ENCODE measurements at regions not wholly inside any gene's neighbourhood (a gene's known extent, or its start where the extent isn't known, plus 50 kb on each side); places are given as distances from the start of the nearest gene placed in this dataset.

DNA sequence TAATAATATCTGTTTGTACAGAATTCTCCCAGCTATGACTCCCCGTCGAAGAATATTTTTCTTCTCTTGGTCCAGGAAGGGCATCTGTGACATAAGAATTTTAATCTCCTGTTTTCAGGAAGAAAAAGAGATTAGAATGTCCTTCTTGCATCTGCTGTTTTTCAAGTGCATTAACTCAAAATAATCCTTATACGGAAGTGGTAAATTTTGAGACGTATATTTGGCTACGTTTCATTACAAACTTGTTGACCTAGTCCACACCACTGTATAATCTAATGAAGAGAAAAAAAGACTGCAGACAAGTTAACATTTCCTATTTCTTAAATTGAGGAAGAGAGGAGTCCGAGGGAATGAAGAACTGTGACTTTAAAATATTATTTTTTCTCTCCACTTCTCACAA lies 959.9 kb downstream of the DIAPH3 start:
- no peak for FAIRE-seq
- DNase-seq (ENCODE audit: insufficient read length, low spot score), result no peak
- TF ChIP-seq, protein P1, sequence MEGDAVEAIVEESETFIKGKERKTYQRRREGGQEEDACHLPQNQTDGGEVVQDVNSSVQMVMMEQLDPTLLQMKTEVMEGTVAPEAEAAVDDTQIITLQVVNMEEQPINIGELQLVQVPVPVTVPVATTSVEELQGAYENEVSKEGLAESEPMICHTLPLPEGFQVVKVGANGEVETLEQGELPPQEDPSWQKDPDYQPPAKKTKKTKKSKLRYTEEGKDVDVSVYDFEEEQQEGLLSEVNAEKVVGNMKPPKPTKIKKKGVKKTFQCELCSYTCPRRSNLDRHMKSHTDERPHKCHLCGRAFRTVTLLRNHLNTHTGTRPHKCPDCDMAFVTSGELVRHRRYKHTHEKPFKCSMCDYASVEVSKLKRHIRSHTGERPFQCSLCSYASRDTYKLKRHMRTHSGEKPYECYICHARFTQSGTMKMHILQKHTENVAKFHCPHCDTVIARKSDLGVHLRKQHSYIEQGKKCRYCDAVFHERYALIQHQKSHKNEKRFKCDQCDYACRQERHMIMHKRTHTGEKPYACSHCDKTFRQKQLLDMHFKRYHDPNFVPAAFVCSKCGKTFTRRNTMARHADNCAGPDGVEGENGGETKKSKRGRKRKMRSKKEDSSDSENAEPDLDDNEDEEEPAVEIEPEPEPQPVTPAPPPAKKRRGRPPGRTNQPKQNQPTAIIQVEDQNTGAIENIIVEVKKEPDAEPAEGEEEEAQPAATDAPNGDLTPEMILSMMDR (IDR thresholded peaks at IDR 0.05; ENCODE audit: insufficient read depth, missing control alignments), result no peak

DNA sequence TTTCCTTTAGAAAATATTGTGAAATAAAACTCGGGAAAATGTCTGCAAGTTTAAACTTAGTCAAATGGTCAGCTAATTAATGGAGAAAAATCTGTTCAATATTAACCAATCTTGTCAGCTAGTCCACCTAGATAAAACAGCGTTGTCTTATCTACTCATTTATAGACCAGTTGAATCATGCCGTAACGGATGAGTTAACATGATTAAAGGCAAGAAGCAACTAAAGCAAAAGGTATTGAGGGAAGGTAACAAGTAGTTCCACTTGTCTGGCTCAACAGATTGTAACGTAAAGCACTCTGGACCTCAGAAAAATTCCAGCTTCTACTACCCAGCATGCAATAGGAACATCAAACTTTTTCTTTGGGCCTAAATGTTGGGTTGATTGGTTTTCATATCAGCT lies 958.2 kb downstream of the DIAPH3 start:
- TF ChIP-seq, protein P1 (IDR thresholded peaks at IDR 0.05; ENCODE audit: insufficient read depth, missing control alignments), result no peak
- DNase-seq (ENCODE audit: insufficient read length, low spot score) (no peak), FAIRE-seq (no peak)

DNA sequence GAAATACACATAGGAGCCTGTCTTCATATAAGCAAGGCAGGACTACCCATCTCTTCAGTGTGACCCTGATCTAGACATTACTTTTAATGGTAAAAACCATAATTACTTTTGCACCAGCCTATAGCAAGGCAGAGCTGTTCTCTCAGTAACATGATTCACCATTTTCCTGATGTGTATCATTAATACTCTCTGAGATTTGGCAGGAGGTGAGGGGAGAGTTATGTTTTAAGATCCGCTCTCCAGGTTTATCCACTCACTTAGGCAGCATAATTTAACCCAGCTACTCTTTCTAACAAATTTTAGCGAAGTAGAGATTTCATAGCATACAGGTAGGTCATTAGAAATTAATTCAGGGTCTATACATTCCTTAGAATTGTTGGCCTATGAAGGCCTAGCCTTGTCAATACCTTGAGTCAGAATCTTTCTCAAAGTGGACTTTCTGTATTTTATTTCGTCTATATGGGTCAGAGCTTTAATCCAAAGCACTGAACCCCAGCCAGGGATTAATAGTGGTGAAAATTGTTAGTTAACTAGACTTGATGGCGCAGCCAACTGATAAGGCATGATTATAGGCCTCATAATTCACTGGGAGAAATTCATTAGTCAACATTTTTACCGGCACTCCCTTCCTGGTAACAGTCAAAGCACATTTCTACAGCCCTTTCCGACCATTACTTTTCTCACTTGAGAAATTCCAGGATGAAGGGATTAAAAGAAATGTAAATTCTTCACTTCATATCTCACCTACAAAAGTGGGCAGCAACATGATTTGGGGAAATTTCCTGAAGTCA lies 955.1 kb downstream of the DIAPH3 start:
- FAIRE-seq (no peak), DNase-seq (ENCODE audit: insufficient read length, low spot score) (no peak)

DNA sequence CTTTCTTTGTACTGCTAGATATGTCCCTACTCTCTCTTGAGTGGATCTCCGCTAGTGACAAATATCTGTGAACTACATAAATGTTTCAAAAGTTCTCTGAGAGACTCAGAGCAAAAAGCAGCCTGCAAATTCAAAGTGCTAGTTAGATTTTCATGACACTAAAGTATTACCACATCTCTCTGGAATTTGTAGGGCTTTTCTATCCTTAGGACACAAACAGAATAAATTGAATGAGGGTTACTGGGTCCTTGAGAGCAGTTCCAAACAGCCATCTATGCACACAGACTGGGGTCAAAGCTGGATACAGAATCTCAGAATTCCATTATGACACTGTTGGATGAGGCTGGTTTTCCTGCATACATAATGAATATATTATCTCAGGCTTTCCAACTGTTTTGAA lies 953.2 kb downstream of the DIAPH3 start:
- TF ChIP-seq, protein P1 (IDR thresholded peaks at IDR 0.05; ENCODE audit: insufficient read depth, missing control alignments), result no peak
- DNase-seq (ENCODE audit: insufficient read length, low spot score), result no peak
- no peak for FAIRE-seq

More for the DNA sequence above, 955.1 kb downstream of the DIAPH3 start:
- TF ChIP-seq, protein P1 (IDR thresholded peaks at IDR 0.05; ENCODE audit: insufficient read depth, missing control alignments), result no peak

DNA sequence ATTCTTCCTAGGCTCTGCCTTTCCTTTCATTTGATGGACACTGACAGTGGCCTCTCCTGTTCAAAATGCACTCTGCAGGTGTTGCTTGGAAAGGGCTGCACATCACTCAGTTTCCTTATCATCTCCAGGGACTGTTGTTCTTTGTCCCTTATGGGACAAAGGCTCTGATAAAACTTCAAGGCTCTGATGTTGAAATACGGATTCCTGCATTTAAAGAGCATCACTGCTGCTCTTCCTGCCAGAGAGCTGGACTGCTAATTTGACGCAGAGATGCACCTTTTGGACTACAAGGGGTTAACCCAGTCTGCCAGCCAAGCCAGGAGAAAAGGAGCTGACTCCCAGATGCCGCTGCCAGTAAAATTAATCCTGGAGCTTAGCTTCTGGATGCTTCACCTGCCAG lies 952.1 kb downstream of the DIAPH3 start:
- no peak for FAIRE-seq
- TF ChIP-seq, protein P1 (IDR thresholded peaks at IDR 0.05; ENCODE audit: insufficient read depth, missing control alignments), result no peak

DNA sequence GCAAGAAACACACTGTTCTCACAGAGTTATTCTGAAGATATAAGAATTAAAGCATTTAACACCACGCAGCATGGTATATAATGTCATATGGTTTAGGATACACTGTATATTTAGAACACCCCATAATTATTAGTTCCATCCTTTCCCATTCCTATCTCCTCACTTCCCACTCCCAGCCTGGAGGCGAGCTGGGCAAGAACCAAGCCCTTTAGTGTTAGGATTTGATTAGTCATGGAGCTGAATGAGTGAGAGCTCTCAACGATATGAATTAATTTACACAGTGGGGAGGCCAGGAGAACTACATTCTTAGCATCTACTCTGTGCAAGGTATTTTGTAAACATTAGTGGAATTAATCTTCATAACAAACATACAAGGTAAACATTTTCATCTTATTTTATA lies 934.3 kb downstream of the DIAPH3 start:
- no peak for FAIRE-seq
- TF ChIP-seq, protein P1 (IDR thresholded peaks at IDR 0.05; ENCODE audit: insufficient read depth, missing control alignments), result no peak

More for the DNA sequence above, 952.1 kb downstream of the DIAPH3 start:
- DNase-seq (ENCODE audit: insufficient read length, low spot score), result no peak

DNA sequence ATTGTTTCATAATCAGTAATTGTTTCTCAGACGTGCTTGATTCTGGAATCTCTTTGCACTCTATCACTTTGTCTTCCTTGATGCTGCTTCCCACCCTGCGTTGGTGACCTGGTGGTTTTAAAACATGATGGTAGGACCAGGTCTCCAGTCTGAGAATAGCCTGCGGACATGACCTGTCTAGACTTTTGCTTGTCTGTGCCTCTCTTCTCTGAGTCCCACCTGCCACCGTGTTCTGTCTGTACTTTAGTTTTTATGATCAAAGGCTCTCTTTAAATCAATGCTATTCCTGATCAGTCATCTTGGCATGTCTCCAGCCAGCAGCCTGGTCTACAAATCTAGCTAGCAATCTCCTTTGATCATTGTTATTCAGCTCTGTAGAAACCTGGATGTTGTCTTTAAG lies 933.9 kb downstream of the DIAPH3 start:
- no peak for FAIRE-seq

More for the DNA sequence above, 934.3 kb downstream of the DIAPH3 start:
- DNase-seq (ENCODE audit: insufficient read length, low spot score), result no peak

More for the DNA sequence above, 933.9 kb downstream of the DIAPH3 start:
- no peak for DNase-seq (ENCODE audit: insufficient read length, low spot score)
- TF ChIP-seq, protein P1 (IDR thresholded peaks at IDR 0.05; ENCODE audit: insufficient read depth, missing control alignments), result no peak
